GM21786 (cell line): ENCODE measurements at regions not wholly inside any gene's neighbourhood (a gene's known extent, or its start where the extent isn't known, plus 50 kb on each side); places are given as distances from the start of the nearest gene placed in this dataset.

Source experiments
- ATAC-seq: cut with Tn5 transposase; IDR thresholded peaks from one replicate; pipeline ENCODE4 v1.9.1; 2021; ENCODE audit not compliant: unreplicated experiment

DNA sequence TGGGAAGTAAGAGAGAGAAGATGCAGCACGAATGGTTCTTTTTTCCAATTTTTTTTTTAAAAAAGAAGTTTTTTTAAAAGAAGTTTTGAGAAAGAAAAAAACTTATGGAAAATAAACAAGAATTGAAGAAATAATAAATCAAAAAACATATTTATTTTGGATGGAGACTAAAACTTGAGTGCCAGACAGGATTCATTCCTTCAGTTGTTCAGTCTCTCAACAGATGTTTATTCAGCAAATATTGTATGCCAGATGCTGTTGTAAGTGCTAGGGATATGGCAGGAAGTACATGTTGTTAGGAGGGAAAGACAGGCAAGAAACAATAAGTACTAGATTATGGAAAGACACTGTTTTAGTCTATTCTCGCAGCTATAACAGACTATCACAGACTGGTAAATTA, 750.7 kb upstream of the PHF14 start:
- ATAC-seq = no peak

DNA sequence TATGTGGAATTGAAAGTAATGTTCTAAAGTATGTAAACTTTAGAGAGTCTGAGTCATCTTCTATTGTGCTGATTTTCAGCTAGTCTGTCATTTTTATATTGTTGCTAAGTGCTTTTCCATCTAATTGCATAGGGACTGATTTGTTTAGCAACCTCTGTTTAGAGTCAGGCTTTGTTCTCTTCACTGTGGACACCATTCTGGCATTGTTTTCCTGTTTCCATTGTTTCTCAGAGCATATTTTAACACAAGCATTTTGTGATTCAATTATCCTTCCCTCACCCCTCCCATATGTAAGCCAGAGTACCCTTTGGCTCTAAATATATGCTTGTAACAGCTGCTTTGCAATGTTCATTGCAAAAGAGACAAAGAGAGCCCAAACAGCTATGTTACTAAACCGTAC, 748.4 kb upstream of the PHF14 start:
- ATAC-seq = no peak

DNA sequence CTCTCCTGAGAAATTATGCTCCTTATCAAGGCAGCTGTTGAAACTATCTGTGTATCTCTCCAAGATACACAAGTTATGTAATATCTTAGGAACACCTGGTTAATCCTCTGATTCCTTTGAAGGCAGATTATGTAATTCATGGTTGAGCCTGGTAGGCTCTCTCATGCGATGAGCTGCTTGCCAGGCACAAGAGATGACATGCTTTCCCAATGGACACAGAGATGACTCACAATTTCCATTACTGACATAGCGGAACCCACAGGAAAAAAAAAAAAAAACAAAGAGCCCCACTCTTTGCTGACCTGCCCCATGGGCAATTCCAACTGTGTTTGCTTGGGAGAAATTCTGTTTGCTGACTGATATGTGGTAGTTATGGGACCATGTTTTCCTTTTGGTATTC, 736.4 kb upstream of the PHF14 start:
- ATAC-seq = no peak

DNA sequence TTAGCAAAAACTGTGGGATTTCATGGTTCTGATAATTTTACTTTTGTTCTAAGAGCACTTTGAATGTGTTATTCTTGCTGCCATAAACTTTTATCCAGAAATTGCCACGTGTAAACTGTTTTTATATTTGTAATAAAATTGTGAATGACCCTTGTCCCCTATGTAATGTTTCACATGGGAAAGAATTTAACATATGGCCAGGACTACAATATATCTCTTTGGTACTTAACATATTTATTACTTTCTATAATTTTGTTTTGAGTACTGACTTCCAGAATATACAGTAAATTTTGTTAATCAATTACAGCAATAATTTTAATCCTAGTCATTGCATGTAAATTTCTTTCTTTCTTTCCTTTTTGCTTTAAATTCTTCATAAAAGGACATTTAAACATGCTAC, 735.0 kb upstream of the PHF14 start:
- ATAC-seq = no peak

DNA sequence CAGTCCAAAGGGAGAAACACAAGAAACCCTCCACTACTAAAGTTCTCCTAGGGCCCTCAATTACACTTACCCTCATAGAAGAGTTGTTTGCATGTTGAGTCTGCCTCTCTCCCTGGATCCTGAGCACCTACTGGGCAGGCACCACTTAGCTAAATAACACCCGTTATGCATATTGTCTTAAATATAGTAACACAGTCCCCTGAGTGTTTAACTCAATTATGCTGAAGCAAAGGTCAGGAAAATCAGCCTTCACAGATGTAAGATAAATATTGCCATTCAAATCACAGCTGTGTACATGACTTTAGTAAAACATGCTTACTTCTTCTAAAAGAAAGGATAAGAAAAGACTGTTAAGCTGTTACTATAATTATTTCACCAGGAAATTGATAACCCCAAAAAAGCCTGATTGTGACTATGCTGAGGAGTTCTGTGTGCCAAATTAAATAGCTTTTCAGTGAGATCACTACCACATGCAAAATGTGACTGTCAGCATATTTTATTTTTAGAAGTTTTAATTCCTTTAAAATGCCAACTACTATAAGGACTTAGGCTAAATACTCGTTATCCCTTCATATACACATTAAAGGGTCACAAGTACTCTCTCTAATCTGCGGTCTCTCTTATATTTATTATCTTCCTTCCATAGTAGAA, 733.9 kb upstream of the PHF14 start:
- no peak for ATAC-seq

DNA sequence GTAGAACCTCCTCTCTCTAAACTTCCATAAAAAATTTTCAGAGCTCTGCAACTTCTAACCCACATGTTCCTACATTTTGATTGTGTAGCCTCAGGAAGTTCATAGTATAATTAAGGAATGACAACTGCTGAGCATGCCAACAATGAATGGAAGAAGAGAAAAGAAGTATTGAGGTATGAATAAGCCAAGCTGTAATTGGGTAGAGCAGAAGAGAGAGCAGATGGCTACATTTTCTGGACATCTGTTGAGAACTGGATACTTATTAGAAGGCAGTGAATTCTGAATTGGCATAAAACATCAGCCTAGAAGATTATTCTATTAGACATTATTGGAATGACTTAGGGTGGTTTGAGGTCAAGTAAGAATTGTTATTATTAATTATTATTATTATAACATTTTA, 728.3 kb upstream of the PHF14 start:
- no peak for ATAC-seq

DNA sequence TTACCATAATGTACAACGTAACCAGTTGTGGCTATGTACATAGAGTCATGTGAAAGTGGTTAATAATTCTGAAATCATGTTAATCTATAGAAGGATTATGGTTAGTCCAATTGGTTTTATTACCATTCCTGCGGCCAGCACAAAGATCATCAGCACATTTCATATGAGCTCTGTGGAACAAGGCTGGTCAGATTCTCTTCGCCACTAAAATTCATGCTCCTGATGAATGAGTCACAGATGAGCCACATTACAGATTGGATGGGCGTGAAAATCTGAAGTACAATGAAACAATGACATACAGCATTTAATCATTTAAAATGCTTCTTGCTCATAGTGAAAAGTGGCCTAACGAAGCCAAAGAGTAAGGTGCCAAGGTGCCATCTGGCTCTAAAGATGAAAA, 716.2 kb upstream of the PHF14 start:
- ATAC-seq = no peak

DNA sequence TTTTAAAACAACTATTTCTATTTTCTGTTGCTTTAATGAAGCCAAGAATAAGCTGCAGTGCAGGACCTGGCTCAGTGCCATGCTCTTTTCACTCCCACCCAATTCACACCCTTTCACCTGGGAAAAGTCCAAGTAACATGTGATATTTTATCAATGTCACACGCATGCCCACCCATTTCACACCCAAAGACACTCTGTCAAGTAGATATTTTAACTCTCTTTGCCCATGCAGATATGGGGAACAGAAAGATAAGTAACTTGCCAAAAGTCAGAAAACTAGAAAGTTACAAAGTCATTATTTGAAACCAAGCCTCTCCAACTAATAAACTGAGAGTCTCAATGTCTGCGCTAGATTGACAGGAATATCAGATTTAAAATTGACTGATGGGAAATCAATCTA, 706.7 kb upstream of the PHF14 start:
- no peak for ATAC-seq

DNA sequence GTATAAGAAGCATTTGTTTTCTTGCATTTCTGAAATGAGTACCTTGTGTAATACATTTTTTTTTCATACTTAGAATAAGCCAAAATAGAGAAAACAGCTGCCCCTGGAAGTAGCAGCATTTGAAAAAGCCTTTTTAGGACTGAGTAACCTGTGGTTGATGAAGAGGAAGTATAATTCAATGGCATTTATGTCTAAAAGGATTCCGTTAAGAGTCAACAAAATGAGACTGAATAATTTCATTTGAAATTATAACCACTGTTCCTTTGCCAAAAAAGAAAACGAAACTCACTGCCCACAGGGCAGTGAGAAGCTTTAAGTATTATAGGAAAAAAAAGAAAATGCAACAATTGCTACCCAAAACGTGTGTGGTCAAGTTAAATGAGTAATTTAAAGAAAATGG, 705.6 kb upstream of the PHF14 start:
- no peak for ATAC-seq

DNA sequence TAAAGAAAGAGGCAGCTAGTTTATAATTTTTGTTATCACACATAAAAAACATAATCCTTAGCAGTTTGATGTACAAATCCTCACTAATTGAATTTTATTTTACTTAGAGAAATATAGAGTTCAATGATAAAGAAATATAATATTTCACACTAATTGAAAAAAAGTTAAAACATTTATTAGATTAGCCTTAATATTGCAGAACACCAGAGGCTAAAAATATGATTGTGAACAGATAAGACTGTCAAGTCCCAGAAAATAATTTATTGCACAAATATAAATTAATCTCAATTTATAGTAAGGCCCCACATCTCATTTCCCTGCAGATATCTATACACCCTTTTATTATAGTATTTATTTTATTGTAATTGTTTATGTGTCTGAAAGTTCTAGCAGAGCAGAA, 690.8 kb upstream of the PHF14 start:
- ATAC-seq = no peak

DNA sequence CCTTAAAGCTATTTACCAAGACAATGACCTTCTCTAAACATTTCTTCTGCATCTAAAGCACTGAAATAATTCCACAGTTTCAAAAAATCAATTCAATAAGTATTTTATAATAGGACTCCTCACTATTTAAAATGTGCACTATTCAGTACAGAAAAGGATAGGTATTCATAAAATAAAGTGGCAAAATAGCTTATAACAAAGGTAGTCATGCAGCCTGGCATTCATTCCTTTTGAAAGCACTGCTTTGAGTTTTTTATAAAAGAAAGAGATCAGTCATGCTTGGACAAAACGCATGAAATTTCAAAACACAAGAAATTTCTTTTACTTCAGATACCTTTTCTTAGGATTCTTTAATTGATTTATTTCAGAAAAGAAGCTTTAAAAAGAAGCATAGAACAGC, 689.7 kb upstream of the PHF14 start:
- no peak for ATAC-seq

DNA sequence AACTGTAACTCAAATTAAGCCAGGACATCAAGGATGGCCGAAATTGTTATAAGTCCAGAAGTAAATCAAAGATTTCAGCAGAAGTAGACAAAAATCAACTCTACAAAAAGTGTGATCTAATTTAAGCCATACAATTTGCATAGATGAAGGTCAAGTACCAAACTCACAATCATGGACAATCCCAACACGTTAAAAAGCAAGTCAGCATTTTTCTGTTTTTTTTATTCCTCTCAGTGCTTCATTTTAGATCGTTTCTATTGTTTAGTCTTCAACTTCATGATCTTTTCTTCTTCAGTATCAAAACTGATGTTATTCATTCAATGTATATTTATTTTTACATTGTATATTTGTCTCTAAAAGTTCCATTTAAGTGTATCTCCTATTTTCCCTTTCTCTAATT, 674.3 kb upstream of the PHF14 start:
- ATAC-seq = no peak

DNA sequence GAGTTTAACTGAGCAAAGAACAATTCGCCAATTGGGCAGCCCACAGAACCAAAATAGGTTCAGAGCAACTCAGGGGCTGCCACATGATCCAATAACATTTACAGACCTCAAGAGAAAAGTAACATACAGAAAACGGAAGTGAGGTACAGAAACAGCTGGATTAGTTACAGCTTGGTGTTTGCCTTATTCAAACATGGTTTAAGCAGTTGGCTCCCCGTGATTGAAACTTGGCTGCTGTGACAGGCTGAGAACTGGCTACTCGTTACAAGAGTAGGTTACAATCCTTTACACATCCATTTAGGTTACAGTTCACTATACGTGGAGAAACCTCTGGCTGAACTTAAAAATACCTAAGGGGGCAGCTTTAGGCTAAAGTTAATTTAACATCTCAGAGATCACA, 673.1 kb upstream of the PHF14 start:
- peak; percentile 41 for ATAC-seq

DNA sequence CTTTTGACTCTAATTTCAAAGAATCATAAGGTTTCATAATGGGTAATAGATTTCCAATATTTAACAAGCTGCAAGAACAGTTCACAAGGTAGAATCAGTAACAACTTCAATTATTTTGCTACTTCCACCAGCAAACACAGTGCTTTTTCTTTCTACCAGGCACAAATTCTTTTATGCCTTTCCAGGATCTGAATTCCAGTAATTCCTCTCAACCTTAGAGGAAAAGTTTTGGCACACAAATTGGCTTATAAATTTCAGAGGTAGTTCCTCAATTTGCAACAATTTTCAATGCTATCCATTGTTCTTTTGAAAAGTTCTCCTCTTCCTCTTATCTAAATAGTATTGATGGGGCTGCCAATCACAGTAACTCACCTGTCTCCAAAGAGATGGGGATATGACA, 665.4 kb upstream of the PHF14 start:
- no peak for ATAC-seq

DNA sequence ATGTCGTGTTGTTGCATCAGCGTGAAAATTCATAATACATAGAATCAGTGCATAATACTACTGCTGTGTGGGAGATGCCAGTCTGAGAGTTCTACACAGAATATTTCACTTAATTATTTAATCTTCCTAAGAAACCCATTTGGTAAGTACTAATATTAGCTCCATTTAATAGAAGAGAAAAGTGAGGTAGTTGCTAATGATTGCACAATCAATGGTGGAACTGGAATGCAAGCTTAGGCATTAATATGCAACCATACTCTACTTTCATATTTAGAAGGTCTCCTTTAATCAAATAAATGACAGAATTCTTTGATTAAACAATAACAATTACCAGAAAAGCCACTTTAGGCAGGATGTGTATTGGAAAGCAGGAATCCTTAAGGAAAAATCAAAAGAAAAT, 660.7 kb upstream of the PHF14 start:
- ATAC-seq = no peak

DNA sequence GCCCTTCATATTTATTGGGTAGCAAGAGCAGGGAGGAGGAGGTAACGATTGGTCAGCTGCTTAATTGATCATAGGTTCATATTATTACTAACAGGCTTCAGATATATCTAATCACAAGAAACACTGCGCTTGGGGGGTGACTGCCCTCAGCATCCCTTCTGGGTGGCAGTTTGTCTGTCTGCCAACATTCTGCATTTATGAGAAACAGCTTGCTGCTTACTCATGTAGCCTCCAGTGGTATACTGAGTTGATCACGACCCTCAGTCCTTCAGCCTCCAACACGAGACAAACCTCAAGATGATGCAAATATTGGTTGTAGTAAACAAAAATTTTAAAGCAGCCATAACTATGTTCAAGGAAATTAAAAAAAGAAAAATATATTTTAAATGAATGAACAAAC, 657.8 kb upstream of the PHF14 start:
- no peak for ATAC-seq

DNA sequence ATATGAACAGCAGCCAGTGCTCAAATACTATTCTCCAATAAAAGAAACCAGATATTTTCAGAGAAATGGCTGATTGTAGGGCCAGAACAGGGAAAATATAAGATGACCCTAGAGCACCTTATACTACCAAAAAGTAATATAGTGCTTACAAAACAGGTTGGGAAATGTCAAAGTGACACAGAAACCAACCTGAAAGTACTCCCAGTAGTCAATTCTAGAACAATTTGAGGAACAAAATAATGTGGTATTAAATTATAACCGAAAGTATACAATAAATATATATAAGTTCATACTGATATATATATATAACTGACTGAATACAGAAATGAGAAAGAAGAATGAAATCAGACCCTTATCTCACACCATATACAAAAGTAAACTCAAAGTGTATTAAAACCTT, 657.2 kb upstream of the PHF14 start:
- ATAC-seq = no peak

DNA sequence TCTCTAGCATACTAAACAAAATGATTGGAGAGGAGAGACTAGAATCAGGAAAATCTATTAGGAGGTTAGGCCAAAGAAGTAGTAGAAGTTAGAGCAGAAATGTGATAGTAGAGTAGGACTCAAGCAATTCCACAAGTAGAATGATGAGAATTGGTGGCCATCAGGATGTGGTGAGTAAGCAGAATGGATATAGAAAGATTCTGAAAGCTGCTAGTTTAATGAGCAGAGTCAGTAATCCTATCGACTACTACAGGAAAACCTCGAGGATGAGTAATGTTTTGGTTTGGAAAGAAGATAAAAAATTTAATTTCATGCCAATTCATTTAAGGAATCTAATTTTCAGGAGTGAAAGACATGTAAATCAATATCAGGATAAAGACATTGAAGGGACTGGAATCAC, 648.3 kb upstream of the PHF14 start:
- no peak for ATAC-seq

DNA sequence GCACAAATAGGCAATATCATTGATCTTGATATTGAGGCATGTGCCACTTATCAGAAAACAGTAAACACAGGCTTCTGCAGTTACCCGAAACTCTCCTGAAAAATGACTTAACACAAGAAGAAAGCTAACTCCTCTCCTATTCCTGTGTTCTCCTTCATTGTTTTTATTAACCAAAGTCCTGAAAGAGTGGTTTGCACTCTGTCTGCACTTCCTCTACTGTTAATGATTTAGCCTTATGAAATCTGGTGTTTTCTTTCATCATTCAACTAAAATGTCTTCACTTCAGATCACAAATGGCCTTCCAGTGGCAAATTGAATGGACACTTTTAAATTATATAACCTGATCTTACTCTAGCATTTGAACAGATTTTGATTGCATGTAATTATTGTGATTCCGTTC, 630.6 kb upstream of the PHF14 start:
- no peak for ATAC-seq

DNA sequence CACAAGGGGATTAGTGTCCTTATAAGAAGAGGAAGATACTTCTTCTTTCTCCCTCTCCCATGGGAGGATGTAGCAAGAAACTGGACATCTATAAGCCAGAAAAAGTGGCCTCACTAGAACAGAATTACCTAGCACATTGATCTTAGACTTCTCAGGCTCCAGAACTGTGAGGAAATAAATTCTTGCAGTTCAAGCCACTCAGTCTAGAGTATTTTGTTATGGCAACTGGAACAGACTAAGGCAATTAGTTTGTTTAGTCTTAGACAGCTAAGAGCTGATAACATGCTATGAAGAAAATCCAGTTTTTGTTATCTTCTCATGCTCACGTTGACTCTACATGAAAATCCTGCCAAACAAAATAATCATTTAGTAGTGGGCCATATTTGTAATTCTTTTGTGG, 627.6 kb upstream of the PHF14 start:
- no peak for ATAC-seq

DNA sequence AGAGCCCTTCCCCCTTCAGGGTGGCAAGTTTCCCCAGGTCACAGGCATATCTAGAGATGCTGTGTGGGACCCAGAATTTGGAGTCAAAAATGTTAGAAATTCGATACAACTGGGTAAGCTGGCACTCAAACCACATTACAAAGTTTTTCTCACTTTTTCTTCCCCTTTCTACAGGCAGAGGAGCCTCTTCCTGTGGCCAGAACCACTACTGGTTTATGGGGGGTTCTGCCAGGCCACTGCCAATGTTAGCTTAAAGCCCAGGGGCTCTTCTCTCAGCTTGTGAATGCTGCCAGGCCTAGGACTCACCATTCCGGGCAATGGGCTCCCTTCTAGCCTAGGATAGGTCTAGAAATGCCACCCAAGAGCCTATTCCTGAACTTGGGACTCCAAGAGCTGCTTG, 617.9 kb upstream of the PHF14 start:
- ATAC-seq = no peak

DNA sequence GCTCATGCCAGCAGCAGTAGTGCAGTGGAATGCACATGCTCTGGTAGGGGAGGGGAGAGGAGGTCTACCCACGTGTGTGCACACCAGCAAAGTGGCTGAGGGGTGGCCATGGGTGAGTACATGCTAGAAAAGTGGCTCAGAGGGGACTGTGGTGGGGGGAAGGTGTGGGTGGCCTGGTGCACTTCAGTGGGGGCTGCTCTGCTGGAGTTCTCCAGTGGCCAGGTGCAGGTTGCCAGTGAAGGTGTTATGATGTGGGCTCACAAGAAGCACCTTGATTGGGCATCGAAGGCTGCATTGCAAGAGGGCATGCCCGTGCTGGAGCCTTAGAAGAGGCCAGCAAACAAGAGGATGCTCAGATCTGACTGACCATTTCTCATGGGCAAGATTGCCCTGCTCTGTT, 613.6 kb upstream of the PHF14 start:
- ATAC-seq = no peak

DNA sequence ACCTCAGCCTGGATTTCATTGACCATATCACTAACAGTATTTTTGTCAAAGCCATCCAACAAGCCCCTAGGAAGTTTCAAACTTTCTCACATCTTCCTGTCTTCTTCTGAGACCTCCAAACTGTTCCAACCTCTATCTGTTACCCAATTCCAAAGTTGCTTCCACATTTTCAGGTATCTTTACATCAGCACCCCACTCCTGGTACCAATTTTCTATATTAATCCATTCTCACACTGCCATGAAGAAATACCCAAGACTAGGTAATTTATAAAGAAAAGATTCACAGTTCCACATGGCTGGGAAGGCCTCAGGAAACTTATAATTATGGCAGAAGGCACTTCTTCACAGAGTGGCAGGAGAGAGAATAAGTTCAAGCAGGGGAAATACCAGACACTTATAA, 571.9 kb upstream of the PHF14 start:
- no peak for ATAC-seq
